Endothelial cell of hepatic sinusoid (primary cell): ENCODE measurements at regions not wholly inside any gene's neighbourhood (a gene's known extent, or its start where the extent isn't known, plus 50 kb on each side); places are given as distances from the start of the nearest gene placed in this dataset.

Source experiments
- in situ Hi-C: cut with HindIII; loops from 2 replicates; pipeline ENCODE4 v1.10.0; 2017; ENCODE audit warnings: low sequenced_read_pairs

DNA sequence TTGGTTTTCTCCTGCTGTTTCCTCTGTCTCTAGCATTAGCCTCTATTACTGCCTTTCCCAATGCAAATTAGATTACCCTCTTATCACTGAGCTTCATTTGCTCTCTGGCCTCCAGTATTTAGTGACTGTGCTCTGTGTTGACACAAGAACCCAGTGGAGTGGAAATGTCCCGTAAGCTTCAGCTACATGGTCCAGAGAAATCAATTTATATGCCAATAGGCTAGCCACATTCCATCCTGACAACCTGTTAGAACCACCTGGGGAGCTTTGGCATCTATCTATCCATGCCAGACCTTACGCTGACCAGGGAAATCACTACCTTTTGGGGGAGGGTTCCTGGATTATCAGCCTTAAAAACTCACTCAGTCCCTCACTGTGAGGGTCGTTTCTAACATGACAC, 459.6 kb downstream of the UTRN start:
- in situ Hi-C loops = no loop called here

DNA sequence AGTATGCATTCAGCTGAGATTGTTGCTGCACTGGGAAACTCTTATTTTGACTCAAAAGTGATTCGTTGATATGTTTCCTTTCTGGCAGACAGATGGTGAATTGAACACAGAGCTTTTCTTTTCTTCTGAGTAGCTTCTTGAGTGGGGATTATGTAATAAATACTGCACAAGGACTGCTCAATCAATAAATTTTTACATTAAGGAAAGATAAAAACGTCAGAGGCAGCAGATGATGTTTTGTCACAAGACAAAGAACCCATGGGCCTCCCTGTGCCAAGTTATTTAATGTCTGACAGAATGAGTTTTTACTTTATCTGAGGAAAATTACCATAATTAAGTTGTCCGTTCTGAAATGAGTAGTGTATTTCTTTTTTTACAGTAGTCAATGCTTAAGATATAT, 460.3 kb downstream of the UTRN start:
- in situ Hi-C loops = no loop called here

DNA sequence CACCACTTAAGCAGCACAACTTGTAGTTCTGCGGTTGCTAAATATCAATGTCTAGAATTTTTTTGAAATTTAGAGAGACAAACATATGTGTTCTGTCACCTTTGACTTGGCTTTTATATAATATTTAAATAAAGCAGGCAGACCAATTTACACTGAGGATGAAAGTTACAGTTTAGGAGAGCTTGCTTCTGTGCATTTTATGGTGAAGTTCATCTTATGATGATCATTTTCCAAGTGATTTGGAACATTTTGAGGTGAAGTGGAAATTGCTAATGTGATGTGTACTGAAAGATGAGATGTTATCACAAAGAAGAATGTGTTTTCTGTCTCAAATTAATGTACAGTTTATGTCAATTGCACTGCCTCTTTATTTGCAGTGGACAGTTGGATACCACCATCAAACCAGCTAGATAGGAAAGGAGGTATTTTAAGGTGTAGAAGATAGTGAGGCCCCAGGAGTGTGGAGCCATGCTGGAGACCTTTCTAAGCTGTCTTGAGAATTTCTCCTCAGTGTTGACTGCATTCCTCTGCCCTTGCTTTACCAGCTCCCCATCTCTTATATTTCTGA, 461.9 kb downstream of the UTRN start:
- in situ Hi-C loops = no loop called here

DNA sequence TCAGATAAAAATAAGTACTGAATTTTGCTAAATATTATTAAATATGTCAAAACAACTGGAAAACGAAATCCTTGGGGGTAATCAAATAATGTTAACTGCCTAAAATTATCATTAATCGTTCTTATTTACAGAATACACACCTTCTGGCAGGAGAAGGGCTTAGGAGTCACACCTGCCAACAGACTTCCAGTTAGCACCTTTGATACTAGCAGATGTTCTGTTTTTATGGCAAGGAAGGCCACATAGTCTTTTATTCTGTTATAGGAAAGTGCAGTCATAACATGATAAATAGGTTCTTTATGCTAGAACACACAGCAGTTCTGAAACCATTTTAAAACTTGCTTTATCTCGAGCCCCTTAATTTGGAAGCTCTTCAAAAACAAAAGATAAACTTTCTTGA, 464.1 kb downstream of the UTRN start:
- in situ Hi-C loops = no loop called here

DNA sequence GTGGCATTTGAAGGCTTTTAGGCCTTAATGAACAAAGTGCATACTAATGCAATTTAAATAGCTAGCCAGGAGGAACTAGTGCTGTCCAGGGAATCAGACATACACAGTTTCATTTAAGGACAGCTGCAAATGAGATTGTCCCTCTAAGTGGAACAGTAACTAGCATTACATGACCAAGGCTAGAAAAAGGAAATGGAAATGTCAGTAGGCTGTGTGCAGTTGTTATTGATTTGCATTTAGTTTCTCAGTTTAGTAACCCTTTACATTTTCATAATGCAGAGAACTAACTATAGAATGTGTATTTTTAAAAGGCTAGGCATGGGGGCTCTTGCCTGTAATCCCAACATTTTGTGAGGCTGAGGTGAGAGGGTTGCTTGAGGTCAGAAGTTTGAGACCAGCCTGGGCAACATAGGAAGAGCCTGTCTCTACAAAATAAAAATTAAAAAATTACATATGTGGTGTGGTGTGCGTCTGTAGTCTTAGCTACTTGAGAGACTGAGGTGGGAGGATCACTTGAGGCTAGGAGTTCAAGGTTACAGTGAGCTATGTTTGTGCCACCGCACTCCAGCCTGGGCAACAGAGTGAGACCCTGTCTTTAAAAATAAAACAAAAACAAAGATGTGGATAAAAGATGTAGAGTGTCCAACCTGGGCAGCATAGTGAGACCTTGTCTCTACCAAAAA, 468.0 kb downstream of the UTRN start:
- in situ Hi-C loops = no loop called here

DNA sequence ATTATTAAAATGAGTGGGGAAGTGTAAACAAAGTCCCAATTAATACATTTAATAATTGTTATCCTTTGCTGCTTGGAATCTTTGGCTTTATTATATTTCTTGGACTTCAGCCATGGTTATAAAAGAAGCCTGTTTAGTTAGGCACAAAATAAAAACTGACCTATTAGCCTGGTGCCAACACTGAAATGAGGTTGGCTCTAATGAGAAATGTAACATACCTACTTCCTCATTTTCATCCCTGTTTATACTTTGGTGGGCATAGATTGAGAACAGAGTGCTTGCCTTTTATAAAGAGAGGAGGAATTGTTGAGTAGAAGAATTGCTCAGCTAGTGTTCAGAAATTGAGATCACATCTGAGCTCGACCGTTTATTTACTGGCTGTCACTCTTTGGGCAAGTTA, 471.3 kb downstream of the UTRN start:
- in situ Hi-C loops = no loop called here

DNA sequence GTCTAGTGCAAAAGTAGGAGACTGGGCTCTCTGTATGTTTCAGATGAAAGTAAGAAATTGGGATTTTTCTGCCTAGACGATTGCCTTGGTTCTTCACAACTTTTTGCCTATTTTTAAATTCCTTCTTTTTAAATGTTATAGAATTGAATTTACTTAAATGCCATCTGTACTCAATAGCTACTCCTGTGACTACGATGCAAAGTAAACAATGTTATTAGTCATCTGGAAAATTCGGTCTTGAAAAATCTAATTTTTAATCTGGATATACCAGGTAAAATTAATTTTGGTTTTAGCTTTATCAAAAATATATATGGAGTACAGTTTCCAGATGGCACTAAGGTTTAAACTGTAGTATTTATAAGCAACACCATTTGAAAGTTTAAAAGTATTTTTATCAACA, 472.2 kb downstream of the UTRN start:
- in situ Hi-C loops = no loop called here

DNA sequence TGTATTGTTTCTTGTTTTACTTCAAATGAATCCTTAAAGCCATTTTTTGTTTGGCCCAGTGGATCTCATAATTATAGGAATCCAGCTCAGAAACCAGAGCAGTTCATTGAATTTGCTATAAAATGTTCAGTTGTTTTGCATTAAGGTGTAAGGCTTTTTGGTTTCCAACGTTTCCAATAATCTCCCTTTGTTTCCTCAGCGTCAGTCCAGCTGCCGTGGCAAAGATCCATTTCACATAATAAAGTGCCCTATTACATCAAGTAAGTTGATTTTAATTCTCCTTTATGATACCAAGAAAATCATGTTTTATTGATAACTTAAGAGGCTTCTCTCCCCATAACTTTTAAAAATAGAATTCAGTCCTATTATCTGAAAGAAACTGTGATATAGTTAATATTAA, 472.6 kb downstream of the UTRN start:
- in situ Hi-C loops = no loop called here

DNA sequence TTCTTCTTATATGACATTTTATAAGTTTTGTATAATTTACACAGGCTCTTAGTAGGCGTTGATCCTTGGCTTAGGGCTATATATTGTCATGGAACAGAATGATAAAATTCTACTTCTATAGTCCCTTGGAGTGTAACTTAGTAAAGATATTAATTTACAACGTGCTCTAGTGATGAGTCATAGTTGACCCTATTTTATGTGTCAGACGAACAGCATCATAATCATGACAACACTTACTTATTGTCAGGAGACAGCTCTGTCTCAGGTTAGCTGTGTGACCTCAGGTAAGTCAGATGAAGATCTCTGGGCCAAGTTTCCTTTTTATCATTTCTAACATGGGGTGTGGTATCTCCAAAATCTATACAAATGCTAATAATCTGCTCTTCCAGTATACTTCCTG, 473.5 kb downstream of the UTRN start:
- in situ Hi-C loops = no loop called here

DNA sequence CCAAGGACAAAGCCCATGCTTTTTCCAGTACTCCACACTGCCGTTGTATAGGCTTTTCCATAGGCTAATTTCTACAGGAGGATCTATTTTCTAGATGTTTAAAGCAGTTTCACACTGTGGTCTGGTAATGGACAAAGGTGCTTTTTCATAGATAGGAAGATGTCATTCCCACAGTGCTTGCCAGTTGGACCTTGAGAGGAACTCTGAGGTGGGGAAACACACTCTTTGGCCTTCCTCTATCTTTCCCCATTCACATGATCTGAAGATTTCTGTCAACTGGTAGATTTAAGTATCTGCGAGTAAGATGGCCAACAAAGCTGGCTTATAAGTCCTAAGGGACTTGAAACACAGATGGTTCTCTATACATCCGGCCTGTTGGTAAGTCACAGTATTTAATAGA, 477.3 kb downstream of the UTRN start:
- in situ Hi-C loops = no loop called here

DNA sequence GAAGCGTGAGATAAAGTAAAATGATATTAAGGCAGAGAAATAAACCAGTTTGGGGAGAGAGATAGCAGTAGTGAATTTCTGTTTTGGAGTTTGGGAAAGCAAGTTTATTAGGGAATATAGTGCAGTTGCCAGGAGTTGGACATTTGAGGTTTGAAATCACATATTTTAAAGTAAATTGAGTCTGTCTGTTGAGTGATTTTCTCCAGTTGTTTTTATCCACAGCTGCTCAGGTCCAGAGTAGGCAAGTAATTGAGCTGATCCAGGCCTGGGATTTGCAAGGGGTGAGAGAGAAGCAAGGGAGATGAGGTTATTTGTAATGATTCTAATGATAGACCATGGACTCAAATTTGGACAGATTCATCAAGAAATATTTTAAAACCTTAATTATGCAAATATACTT, 481.9 kb downstream of the UTRN start:
- in situ Hi-C loops = no loop called here

DNA sequence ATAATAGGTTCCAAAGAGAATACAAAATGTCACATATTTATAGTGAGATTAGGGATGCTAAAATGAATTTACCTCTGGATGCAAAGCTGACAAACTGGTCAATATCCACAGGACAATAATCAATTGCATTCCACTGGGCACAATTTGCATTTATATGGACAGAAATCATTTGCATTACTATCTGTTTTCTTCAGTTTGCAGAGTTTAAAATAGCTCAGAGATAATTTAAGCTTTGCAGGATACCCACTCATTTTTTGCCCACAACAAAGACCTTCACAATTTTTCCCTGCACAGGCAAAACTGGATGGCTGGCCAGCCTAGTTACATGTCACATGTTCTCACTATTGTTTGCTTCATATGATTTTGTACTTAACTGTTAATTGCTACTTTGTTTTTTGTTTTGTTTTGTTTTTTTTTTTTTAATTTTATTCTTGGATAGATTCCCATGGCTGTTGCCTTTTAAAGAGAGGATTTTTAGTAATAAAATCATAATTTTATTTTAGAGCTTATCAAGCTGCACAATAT, 483.5 kb downstream of the UTRN start:
- in situ Hi-C loops = no loop called here

DNA sequence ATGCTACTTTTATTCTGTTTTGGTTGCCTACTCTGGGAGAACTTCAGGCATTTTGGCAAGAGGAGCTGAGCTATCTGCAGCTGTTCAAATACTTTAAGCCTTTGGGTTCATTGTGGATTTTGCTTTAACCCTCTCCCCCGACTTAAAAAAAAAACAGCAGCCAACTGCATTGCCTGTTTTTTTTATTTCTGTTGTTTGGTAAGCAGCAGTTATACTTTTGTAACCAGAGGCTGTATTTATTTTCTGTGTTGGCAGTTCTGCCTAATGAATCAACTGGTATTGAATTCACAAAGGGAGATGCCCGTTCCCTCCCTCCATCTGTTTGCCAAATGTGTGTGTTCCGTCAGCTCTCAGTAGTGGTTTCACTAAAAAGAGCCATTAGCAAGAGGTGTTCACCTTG, 484.0 kb downstream of the UTRN start:
- in situ Hi-C loops = no loop called here

DNA sequence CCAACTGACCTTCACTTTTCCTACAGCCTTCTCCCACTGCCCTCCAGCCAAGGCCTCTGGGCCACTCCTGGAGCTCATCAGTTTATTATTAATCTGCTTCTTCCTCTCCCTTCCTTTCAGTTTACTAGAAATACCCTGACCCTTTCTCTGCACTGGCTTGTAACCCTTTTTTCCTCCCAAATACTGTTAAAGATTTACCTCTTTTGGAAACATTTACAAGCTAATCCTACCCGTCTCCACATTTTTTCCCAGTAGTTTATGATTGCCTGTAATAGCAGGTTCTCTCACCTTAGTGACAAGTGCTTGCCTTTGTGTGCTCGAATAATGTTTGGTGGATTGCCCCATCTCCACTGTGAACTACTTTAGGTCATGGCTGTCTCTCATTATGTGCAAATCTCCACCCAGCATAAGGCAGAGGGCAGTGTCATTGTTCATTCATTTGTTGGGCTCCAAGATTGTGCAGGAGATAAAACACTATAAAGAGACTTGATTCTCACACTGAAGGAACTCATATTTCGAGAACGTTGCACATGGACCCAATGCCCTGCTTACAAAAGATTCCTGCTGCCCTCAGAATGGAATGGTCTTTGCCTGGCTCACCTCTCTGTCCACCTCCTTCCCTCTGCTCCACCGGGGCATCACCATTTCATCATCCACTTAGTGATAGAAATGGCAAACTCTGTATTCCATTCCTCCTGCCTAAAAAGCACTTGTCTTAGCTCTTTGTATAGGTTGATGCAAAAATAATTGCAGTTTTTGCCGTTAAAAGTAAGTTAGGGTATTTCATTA, 491.1 kb downstream of the UTRN start:
- in situ Hi-C loops = no loop called here

DNA sequence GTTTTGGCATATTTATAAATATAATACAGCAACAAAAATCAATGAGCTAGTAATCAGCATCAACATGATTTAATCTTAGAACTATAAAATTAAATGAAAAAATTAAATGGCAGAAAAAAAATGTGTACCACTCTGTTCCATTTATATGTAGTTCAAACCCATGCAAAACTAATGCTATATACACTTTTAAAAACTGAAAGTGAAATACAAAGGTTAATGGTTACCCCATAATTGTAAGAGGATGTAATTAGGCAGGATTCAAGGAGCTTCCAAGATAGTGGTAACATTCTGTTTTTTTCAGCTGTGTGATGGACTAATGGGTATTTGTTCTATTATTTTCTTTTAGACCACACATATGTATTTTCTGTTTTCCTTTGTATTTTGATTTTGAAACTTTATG, 492.1 kb downstream of the UTRN start:
- in situ Hi-C loops = no loop called here

DNA sequence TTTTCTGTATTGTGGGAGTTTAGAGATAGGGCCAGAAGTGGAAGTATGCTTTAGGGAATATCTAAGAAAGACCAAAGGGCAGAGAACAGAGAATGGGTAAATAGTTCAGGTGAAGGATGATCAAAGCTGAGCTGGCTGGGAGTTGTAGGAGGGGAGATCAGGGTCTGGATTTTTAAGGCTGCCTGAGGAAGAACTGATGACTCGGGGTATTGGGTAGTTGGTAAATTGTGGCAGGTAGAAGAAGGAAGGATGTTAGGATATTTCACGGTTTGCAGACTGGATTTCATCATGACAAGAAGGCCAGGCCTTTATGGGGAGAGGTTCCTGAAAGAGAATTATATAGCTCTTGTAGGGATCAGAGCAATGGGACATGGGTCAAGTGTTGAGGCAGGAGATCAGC, 492.9 kb downstream of the UTRN start:
- in situ Hi-C loops = no loop called here

DNA sequence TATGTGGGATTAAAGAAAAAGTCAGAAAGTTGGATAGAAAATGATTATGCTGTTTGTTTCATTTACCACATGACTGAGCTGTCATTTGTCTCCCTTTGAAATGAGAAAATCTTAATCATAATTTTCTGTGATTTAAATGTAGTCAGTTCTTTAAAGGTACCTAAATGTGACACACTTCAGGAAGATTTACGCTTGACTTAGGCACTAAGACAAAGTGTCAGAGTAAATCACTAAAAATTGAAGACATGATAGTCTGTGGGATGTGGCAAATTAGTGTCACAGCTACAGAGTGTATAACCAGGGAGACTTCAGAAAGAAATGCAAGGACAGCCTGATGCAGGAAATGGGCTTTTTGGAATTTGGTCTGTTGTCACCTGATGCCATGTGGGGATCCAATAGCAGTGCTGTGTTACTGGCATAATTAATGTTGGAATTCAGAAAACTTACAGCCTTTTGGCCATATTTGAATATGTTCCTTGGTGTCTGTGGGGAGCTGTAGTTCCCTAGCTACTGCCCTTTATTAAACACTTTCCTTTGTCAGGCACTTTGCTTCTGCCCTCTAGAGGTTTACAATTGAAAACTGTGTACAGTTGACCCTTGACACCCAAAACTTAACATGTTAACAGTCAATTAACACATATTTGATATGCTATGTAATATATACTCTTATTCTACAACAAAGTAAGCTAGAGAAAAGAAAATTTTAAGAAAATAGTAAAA, 493.8 kb downstream of the UTRN start:
- in situ Hi-C loops = no loop called here

DNA sequence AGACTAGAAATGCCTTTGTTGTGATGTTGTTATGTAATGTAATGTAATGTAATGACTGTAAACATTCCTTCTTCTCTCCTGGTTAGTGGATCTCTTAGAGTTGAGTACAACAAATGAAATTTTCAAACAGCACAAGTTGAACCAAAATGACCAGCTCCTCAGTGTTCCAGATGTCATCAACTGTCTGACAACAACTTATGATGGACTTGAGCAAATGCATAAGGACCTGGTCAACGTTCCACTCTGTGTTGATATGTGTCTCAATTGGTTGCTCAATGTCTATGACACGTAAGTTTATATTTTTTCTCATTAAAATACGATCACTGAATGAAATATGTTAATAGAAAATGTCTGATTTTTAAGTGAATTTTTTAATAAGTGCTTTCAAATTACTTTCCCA, 496.7 kb downstream of the UTRN start:
- in situ Hi-C loops = no loop called here

DNA sequence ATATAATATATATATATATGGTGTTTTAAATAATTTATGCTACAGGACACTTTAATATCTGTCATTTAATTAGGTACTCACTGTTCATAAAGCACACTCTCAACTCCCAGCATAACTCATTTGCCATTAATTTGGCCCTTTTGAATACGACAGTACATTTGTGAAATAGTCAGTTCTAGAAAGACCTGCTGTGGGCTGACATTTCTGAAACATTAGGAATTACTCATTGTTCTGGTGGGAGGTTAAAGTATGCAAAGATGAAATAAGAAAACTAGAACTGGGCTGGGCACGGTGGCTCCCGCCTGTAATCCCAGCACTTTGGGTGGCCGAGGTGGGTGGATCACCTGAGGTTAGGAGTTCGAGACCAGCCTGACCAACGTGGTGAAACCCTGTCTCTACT, 497.5 kb downstream of the UTRN start:
- in situ Hi-C loops = no loop called here

DNA sequence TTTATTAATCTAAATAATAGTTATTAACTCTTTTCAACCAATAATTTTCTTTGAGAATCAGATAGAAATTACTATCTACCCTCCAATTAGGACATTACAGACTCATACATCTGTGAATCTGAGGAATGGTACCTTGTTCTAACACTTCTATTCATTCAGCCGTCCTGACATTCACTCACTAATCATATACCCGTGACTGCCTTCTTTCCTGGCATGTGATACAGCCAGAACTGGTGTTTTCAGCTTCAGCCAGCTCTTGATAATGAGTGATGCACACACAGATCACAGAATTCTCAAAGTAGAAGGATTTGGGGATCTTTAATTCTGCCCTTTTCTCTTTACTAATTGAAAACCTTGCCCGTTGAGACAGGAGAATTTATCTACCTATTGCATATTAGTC, 499.9 kb downstream of the UTRN start:
- in situ Hi-C loops = no loop called here

DNA sequence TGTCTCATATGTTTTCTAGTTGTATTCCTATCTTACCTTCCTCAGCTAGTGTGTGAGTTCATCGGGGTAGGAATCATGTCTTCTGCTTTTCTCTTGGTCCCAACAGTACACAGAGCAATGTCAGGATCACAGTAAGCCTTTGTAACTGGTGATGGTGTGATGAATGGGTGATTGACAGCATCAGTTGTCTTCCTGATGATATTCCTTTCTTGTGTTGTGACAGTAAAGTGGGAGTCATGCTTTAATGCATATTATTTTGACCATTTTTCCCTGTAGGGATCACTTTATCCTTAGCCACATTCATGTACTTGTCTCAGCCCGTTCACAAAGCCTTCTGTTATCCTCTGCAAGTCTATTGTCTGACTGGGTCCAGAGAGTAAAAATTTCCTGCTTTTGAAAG, 501.7 kb downstream of the UTRN start:
- in situ Hi-C loops = no loop called here

DNA sequence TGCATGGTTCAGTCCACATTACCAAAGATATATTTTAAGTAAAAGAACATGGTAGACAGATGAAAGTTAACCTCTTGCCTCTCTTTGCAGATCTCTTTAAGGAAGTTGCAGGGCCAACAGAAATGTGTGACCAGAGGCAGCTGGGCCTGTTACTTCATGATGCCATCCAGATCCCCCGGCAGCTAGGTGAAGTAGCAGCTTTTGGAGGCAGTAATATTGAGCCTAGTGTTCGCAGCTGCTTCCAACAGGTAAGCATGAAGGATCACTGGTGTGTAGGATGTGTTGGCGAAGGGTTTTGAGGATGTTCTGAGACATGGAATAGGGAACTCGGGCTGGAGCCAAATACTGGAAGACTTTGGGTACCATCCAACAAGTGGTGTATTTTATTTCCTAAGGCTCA, 508.6 kb downstream of the UTRN start:
- in situ Hi-C loops = no loop called here
